GM18867 (cell line): ENCODE measurements at regions not wholly inside any gene's neighbourhood (a gene's known extent, or its start where the extent isn't known, plus 50 kb on each side); places are given as distances from the start of the nearest gene placed in this dataset.

Experiments used
- ATAC-seq: cut with Tn5 transposase; IDR thresholded peaks from one replicate; pipeline ENCODE4 v1.9.1; 2021; ENCODE audit warnings: mild to moderate bottlenecking, moderate library complexity; ENCODE audit not compliant: unreplicated experiment

GRCh38 chr2:145254291-145254690, 734.4 kb upstream of the ZEB2 start:
- no peak for ATAC-seq

DNA sequence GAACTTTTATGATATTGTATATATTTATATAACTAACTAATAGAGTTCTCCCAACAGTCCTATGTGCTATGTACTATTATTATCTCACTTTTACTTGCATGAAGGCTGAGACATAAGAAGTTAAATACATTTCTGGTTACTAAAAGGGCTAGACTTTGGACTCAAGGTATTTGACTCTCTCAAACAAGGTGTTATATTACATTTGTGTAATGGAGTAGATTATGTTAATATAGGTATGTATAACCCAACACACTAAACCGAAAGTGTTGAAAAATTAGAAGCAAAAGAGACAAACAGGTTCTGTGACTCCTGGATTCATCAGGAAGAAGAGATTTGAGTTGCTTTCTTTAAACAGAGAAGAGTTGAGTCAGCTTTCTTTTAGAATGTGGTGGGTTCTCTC, 733.6 kb upstream of the ZEB2 start:
- no peak for ATAC-seq

- no peak for ATAC-seq
Observed at GRCh38 chr2:145245268-145245870, 725.5 kb upstream of the ZEB2 start.

- no peak for ATAC-seq
Observed at GRCh38 chr2:145235312-145235711, 715.4 kb upstream of the ZEB2 start.

DNA sequence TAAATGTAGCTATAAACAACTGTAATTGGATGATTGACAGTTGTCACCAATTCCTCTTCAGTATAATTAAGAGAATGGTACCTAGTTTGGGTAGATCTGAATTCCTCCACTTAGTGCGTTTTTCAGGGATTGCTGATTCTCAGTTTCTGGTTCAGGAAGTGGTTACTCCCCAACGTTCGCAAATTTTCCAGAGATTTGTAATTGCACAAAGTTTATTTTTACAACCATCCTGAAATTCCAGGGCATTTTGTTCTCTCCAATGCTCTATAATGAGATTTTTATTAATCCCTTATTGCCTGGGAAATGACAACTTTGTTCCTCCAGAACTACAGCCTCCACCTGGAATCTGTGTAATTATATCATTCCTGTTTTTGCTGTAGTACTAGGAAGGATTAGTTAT, 710.6 kb upstream of the ZEB2 start:
- no peak for ATAC-seq

DNA sequence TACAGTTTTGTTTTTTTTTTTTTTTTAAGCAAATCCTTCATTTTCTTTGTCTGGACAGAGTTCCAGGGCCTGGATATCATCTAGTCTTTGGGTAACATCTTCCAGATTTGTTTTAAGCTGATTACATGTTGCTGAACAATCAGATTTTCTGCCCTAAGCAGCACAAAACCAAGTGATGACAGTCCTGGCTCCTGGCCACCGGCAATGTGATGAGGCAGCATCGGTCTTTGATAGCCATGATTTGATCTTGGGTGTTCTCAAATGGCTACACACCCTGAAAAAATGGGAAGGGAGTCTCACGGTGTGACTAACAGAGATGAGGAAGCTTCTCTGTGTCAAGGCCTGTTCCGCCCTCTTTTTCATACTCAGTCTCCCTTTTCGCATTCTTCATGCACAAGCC, 708.6 kb upstream of the ZEB2 start:
- no peak for ATAC-seq

GRCh38 chr2:145226901-145227300, 707.0 kb upstream of the ZEB2 start:
- no peak for ATAC-seq

DNA sequence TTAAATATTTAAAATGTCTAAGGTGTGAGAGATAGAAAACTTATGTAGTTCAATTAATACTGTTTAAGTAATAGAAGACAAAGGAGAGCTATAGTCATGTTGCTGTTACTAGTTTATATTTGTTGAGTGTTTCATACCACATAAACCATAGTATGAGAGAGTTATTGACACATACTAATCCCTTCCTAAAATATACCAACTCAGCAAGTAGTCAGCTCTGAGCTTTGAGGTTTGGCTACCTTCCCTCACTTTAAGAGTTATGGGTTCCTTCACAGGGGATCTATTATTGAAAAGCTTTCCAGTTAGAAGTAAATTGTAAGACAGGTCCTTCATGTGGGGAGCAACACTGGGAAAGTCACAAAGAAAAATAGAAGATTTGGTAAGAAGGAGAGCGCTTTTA, 701.6 kb upstream of the ZEB2 start:
- ATAC-seq = no peak

- no peak for ATAC-seq
Observed at GRCh38 chr2:145221032-145221431, 701.1 kb upstream of the ZEB2 start.

DNA sequence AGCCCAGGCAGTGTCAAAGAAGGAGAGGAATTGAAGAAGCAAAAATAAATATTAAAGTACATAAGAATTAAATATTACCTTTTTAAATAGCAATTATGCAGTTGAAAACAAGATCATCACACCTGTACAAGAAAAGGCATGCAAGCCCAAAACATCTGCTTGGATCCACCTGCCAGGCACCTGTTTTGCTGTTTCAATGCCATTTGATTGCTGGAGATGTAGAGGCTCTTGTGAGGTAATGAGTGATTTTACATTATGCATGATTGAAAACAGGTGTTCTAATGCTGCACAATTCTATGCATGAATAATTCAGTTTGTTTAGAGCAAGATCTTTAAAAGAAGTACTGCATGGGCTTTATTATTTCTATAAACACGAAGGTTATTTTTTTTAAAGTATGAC, 700.6 kb upstream of the ZEB2 start:
- no peak for ATAC-seq

DNA sequence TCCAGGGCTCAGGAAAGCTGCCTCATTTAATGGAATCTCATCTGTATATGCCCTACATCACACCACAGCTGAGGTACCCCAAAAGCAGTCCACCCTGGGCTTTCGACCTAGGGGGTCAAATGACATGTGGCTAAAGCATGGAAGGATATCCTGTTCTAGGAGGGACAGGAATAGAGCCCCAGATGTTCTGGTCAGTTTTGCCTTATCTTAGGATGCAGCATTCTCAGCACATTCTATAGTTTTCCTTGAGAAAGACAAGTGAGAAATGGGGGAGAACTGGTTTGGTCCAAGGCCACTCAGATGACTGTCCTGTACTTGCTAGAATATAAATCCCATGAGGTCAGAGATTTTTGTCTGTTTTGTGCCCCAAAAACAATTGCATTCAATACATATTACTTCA, 688.0 kb upstream of the ZEB2 start:
- no peak for ATAC-seq

- ATAC-seq = no peak
Observed at GRCh38 chr2:145206496-145207281, 686.8 kb upstream of the ZEB2 start.

DNA sequence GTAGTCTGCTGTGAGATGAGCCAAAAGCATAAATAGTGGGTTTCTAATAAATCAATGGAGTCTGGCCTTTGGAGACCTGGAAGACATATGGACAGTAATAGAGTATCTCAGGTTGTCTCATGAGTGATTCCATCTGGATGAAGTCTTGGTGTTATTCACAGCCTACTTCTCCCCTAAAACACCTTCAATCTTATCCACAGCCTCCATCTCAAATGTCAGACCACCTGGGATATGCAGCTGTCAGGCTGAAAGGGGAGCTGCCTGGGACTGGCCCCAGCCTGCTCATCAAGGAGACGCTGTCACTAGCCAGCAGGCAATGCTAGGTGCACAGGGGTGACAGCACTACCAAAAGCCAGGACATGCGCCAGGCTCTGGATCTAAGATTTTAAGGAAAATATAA, 684.0 kb upstream of the ZEB2 start:
- no peak for ATAC-seq

DNA sequence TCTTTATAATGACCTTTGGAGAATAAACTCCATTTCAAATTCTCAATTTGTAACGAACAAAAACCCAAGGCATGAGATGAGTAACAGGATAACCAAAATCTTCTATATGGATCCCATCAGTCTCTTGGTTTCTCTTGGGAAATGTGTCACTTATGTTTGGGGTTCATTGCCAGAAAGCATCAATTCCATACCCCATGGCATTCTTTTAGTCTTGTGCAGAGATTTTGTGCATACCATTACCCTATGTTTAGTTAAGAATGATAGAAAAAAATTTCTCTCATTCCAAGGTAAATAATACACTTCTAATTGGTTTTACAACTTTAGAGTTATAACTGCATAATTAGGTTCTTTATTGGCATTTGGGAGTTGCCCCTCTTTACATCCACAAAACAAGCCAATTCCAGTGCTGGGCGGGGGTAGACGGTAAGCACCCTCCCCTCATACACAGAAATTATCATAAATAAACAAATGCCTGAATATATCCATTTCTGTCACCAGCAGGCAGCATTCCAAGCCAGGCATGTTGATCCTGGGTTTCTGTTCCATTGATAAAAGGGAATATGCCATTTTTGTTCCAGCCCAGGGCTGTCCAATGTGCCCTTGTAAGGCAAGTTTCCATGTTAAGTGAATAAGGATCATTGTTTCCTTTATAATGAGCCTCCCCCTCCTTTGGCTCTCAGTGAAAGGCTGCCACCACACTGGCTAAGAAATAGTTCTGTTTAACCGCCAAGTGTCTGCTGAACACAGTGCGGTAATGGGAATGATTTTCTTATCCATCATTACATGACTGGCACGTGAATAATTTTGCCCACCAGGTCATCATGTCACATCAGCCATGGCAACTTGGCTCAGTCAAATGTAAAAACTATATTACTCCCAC, 680.1 kb upstream of the ZEB2 start:
- ATAC-seq = no peak

DNA sequence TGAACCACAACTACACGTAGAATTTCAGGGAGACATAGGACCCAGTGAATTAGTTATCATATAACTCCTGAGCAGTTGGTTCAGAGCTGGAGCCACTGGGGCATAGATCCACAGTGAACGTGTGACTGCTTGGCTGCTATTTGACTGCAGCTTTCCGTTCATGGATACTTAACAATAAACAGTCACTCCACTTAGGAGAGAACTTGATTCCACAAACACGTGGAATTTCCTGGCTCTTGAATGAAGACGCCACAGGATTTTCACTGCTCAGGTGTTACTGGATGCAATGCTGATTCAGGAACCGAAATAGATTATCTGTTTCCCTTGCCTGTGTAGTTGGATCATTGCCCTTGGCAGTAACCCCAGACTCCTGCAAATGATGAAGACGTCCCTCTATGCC, 679.1 kb upstream of the ZEB2 start:
- ATAC-seq = no peak

DNA sequence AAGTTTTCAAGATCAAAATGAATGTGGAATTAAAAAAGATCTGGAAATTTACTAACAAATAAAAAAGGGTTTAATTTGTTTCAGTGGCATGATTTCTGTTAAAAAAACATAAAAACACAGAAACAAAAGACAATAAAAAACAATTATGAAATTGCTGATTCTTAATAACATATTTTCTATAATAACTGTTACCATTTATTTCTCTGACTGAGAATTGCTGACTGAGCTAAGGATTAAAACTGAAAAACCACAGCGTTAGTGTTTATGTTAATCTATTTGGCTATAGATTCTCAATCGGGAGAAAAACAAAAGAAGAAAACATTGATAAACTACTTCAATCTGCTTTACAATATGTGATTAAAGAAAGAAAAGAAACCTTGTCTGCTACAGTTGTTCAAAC, 678.6 kb upstream of the ZEB2 start:
- no peak for ATAC-seq

DNA sequence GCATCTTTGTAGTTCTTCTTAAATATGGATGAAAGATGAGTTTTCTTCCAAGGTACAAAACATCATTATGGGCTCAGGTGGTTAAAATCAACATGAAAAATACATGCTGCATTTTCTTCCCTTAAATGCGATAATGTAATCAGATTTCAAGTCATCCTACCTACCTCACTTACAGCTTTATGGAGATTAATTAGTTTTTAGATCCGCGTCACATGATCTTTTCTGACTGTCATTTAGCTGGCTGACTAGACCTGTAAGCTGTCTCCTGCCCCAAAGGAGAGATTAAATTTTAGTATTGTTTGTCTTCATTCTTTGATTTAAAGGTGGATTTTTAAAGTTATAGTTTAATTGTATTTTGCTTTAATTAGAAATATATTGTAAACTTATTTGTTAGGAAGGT, 678.0 kb upstream of the ZEB2 start:
- ATAC-seq = no peak

DNA sequence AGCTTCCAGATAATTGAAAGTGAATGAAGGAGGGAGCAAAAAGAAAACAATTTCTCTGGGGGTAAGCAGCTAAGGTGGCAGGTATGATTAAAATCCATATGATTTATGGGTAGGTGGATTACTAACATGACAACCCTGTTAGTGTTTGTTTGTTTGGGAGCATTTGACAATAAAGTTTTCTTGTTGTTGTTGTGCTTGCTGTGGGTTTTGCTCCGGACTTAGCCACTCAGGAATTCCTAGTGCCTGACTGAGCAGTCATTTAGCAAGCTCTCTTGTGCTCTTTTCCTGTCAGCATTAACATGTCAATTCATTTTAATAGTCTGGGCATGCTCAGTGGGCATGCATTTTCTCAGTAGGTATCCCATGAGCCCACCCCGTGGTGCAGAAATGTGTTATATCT, 674.8 kb upstream of the ZEB2 start:
- no peak for ATAC-seq

DNA sequence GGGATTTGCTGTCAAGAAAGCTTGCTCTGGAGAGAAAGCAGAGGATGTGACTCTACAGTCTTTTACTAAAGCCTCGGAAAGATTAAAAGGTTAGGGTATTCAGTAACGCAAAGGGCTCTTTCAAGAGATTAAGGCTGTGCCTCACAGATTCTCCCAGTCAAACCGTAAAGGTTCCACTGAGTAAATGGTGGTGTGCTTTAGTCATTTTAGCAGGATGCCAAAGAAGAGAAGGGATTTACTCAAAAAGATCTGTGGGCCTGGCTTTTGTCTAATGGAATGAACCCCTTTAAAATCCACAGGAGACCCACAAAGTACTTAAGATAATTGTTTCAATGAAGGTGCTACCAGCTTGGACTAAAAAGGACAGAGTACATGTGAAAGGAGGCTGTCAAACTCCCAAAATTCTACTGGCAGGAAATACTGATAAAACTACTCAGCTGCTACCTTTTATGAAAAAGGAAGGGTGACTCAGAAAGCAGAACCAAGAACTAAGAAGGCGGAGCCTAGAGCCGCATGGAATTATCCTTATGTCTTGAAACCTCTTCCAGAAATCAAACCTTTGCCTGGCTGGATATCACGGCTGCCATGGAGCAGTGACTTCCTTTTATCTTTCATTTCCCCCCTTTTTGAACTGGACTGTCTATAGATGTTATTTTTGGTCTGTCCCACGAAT, 670.2 kb upstream of the ZEB2 start:
- no peak for ATAC-seq

GRCh38 chr2:145186303-145186702, 666.4 kb upstream of the ZEB2 start:
- ATAC-seq = peak; percentile 45

- ATAC-seq = no peak
Observed at GRCh38 chr2:145185696-145186095, 665.8 kb upstream of the ZEB2 start.
